ENCODE measurements at regions not wholly inside any gene's neighbourhood (a gene's known extent, or its start where the extent isn't known, plus 50 kb on each side); places are given as distances from the start of the nearest gene placed in this dataset. TPM values are rescaled to one million over a fixed set of nuclear protein-coding genes. Genes with fewer than 3 reads are reported as not detected.

Small RNA genes lying in the stretch of these regions (microRNA-seq; reads per million reads assigned to microRNA genes)
- gene MIR4303 (ENCODE audit: borderline microRNAs expressed, borderline number of aligned reads, borderline replicate concordance) (not detected), gene MIR4495 (ENCODE audit: borderline microRNAs expressed, borderline number of aligned reads, borderline replicate concordance) (not detected)

Measured in activated CD4-positive, alpha-beta memory T cell treated with anti-CD3 and anti-CD28 coated beads for 36 hours (primary cell).